PC-3 (cell line): ENCODE measurements at regions not wholly inside any gene's neighbourhood (a gene's known extent, or its start where the extent isn't known, plus 50 kb on each side); places are given as distances from the start of the nearest gene placed in this dataset.

Source experiments
- EZH2 ChIP-seq: fragments of 300-600 bp; sonication (generic); IDR thresholded peaks from one replicate; pipeline ENCODE4 v1.6.1; 2017; ENCODE audit warnings: antibody characterized with exemption, mild to moderate bottlenecking, low read length; ENCODE audit not compliant: unreplicated experiment
- EZH2phosphoT487 ChIP-seq: fragments of 300-600 bp; sonication (generic); IDR thresholded peaks from 2 replicates; pipeline ENCODE4 v1.6.1; 2018; ENCODE audit warnings: mild to moderate bottlenecking, antibody characterized with exemption, low read length, borderline replicate concordance
- TF ChIP-seq, protein P1 (sequence below): fragments of 300-600 bp; sonication (generic); conservative IDR thresholded peaks from 2 replicates; pipeline ENCODE4 v1.5.1; 2017; ENCODE audit warnings: antibody characterized with exemption, low read depth, mild to moderate bottlenecking, low read length

DNA sequence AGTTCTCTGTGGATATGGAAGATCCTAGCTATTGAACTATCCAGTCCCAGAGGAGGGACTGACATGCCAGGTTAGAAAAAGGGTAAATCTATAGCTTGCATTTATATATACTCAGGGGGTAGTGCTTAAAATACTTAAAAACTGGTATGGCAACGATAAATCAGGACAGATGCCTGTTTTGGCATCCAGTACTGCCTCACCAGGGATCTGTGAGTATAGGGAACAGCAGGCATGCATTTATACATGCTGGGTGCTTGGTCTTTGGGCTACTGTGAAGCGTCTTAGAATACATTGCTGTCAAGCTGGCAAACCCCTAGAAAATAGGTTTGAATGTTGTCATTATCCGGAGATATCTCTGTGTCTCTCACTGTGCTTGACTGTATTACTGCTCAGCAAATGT is 94.2 kb upstream of the DRD2 start:
- TF ChIP-seq, protein P1, sequence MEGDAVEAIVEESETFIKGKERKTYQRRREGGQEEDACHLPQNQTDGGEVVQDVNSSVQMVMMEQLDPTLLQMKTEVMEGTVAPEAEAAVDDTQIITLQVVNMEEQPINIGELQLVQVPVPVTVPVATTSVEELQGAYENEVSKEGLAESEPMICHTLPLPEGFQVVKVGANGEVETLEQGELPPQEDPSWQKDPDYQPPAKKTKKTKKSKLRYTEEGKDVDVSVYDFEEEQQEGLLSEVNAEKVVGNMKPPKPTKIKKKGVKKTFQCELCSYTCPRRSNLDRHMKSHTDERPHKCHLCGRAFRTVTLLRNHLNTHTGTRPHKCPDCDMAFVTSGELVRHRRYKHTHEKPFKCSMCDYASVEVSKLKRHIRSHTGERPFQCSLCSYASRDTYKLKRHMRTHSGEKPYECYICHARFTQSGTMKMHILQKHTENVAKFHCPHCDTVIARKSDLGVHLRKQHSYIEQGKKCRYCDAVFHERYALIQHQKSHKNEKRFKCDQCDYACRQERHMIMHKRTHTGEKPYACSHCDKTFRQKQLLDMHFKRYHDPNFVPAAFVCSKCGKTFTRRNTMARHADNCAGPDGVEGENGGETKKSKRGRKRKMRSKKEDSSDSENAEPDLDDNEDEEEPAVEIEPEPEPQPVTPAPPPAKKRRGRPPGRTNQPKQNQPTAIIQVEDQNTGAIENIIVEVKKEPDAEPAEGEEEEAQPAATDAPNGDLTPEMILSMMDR, result no peak
- TF ChIP-seq EZH2phosphoT487 (no peak), EZH2 (no peak)
